Esophagus squamous epithelium (tissue), 5 donors: ENCODE measurements at regions not wholly inside any gene's neighbourhood (a gene's known extent, or its start where the extent isn't known, plus 50 kb on each side); places are given as distances from the start of the nearest gene placed in this dataset.

Experiments
- DNase-seq: peaks from one replicate; lab custom pipeline; 2025; lab: John Stamatoyannopoulos, UW
- H3K27ac ChIP-seq, 4 donors: fragments of 200-600 bp; sonication (generic); one replicate each; pipeline ENCODE4 v1.5.1; 2016 to 2019; ENCODE audit warnings: mild to moderate bottlenecking in 1 of 4
- H3K27me3 ChIP-seq, 4 donors: fragments of 200-600 bp; sonication (generic); 1 replicate in 3 of 4; 2 replicates in 1 of 4; pipeline versions ENCODE4 v1.5.1 to v1.6.0; 2017 to 2021; ENCODE audit warnings: antibody characterized with exemption in 1 of 4
- H3K36me3 ChIP-seq, 3 donors: fragments of 200-600 bp; sonication (generic); one replicate each; pipeline ENCODE4 v1.5.1; 2016 to 2019
- H3K4me1 ChIP-seq, 3 donors: fragments of 200-600 bp; sonication (generic); one replicate each; pipeline ENCODE4 v1.5.1; 2017 to 2019
- H3K4me3 ChIP-seq, 4 donors: fragments of 200-600 bp; sonication (generic); 1 replicate in 3 of 4; 2 replicates in 1 of 4; pipeline ENCODE4 v1.5.1; 2016 to 2019; ENCODE audit warnings: mild to moderate bottlenecking in 2 of 4, moderate library complexity in 1 of 4
- H3K9me3 ChIP-seq, 3 donors: fragments of 200-600 bp; sonication (generic); one replicate each; pipeline ENCODE4 v1.5.1; 2016 to 2019
- POLR2A ChIP-seq, 4 donors: fragments of 450-650 bp; IDR thresholded peaks; one replicate each; pipeline ENCODE4 v1.6.1; 2017; ENCODE audit warnings: antibody characterized with exemption in 4 of 4, mild to moderate bottlenecking in 4 of 4, moderate library complexity in 3 of 4
- WGBS, 2 donors: methylation state at CpG; one replicate each; pipeline ENCODE4 v1.1.5; 2018; 5-methylcytosine and 5-hydroxymethylcytosine counted together
- intact Hi-C: fragments of 100-400 bp; cut with DNase I; formaldehyde crosslinking; loops from one replicate; pipeline ENCODE4 v1.15.0; 2022
- TF ChIP-seq, protein P1 (sequence below), 6 experiments: fragments of 450-650 bp in 4 of 6; fragments of 200-600 bp in 2 of 6; sonication (generic) in 2 of 6; IDR thresholded peaks; one replicate each; pipeline ENCODE4 v1.5.1; 2016 to 2019; ENCODE audit warnings: antibody characterized with exemption in 6 of 6, mild to moderate bottlenecking in 4 of 6, moderate library complexity in 4 of 6
- donor health status: DM: yes; HTN: yes; CAD: no.

DNA sequence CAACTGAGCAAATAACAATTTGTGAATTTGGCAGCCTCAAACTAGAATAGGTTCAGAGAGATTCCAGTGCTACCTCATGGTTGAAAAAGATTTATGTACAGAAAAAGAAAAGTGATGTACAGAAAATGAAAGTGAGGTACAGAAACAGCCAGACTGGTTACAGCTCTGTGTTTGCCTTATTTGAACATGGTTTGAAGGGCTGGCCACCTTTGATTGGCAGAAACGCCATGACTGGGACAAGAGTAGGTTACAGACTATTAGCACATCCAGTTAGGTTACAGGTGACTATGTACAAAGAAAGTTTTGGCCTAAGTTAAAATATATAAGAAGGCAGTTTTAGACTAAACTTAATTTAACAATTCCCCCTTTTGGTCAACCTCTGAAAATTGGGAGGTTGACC lies 309.4 kb downstream of the BTG1 start:
- WGBS, 2 donors, result 82% methylated on average over 1 of the region's 1 CpG
- Histone ChIP-seq H3K4me3 (no peak overlapping the region), H3K27ac (no peak overlapping the region), H3K27me3 (no peaks in the 10 kb centered on the region), H3K36me3 (no peaks in the 10 kb centered on the region), H3K9me3 (no peaks in the 10 kb centered on the region), H3K4me1 (no peaks in the 10 kb centered on the region)
- no peak for TF ChIP-seq POLR2A (IDR thresholded peaks at IDR 0.05)
- TF ChIP-seq, protein P1, sequence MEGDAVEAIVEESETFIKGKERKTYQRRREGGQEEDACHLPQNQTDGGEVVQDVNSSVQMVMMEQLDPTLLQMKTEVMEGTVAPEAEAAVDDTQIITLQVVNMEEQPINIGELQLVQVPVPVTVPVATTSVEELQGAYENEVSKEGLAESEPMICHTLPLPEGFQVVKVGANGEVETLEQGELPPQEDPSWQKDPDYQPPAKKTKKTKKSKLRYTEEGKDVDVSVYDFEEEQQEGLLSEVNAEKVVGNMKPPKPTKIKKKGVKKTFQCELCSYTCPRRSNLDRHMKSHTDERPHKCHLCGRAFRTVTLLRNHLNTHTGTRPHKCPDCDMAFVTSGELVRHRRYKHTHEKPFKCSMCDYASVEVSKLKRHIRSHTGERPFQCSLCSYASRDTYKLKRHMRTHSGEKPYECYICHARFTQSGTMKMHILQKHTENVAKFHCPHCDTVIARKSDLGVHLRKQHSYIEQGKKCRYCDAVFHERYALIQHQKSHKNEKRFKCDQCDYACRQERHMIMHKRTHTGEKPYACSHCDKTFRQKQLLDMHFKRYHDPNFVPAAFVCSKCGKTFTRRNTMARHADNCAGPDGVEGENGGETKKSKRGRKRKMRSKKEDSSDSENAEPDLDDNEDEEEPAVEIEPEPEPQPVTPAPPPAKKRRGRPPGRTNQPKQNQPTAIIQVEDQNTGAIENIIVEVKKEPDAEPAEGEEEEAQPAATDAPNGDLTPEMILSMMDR (IDR thresholded peaks at IDR 0.05), result no peak
- intact Hi-C loops, result no loop called here
- DNase-seq, result no peak

DNA sequence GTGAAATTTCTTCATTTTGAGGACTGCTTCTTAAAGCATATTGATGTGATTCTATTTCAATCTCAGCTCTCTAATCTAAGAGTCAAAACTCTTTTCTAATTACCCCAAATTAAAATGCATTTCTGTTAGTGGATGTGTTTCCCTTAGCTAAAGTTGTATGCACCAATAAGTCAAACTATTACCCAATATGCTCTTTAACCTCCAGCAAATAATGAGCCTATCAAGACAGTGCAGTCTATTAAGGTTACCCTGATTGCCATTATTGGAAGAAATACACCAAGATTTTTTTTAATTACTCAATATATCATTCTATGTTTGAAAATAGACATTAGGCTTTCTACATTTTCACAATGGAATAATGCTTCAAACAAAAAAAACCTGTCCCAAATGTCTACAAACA lies 310.0 kb downstream of the BTG1 start:
- TF ChIP-seq, protein P1 (IDR thresholded peaks at IDR 0.05), result no peak
- TF ChIP-seq POLR2A (IDR thresholded peaks at IDR 0.05), result no peak
- H3K27me3 ChIP-seq, result no peaks in the 10 kb centered on the region
- H3K9me3 ChIP-seq, result no peaks in the 10 kb centered on the region
- no peak overlapping the region for H3K4me3 ChIP-seq
- H3K4me1 ChIP-seq, result no peaks in the 10 kb centered on the region
- no peaks in the 10 kb centered on the region for H3K36me3 ChIP-seq
- intact Hi-C loops, result no loop called here
- DNase-seq, result no peak
- no peak overlapping the region for H3K27ac ChIP-seq

DNA sequence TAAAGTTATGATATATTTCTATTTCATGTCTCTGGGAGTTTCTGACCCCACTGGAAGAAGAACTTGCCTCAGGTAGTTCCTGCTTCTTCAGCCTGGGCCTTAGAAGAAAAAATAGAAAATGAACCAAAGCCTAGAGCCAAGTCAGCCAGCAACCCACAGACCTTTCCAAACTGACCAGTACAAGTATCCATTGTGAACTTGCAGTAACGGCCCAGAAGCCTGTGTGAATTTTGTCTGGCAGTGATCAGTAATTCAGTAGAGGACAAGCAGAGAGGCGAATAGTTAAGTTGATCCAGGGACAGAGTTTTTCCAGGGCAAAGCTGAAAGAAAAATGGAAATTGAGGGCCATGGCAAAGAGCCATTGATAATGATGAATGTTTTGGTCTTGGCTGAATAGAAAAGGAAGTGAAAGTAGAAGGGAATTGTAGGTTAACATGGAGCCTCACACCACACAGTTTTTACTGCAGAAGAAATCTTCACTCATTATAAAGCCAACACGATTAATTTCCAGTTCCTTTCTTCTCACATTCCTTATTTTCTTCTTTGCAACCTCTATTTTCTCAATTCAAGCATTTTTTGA lies 311.8 kb downstream of the BTG1 start:
- Histone ChIP-seq H3K27ac (no peak overlapping the region), H3K36me3 (no peaks in the 10 kb centered on the region), H3K4me1 (no peaks in the 10 kb centered on the region), H3K27me3 (no peaks in the 10 kb centered on the region), H3K4me3 (no peak overlapping the region), H3K9me3 (no peaks in the 10 kb centered on the region)
- TF ChIP-seq, protein P1 (IDR thresholded peaks at IDR 0.05), result no peak
- TF ChIP-seq POLR2A (IDR thresholded peaks at IDR 0.05), result no peak
- WGBS, 2 donors, result 71 to 75% methylated on average over 3 of the region's 3 CpGs
- DNase-seq, result no peak
- intact Hi-C loops, result no loop called here

DNA sequence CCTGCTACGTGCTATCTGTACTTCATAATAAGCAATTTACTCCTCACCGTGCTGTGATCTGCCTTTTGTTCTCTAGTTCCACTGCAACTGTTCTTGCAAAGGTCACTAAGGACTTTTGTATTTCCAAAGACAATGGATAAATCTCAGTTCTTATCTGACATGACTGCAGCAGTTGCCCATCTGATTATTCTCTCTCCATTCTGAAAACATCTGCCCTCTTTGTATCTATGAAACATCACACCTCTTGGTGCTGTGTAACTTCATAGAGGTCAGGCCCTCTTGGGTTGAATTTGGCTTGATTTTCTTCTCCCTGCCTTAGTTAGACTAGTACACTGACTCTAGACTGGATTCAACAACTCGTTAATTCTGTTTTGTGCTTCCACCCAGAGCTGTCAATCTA lies 319.6 kb downstream of the BTG1 start:
- no peaks in the 10 kb centered on the region for H3K9me3 ChIP-seq
- intact Hi-C loops, result no loop called here
- DNase-seq, result no peak
- no peaks in the 10 kb centered on the region for H3K27me3 ChIP-seq
- 79 to 80% methylated on average over 3 of the region's 3 CpGs for WGBS, 2 donors
- H3K4me1 ChIP-seq, result no peaks in the 10 kb centered on the region
- H3K4me3 ChIP-seq, result no peak overlapping the region
- H3K27ac ChIP-seq, result no peak overlapping the region
- no peaks in the 10 kb centered on the region for H3K36me3 ChIP-seq
- TF ChIP-seq, protein P1 (IDR thresholded peaks at IDR 0.05), result no peak
- no peak for TF ChIP-seq POLR2A (IDR thresholded peaks at IDR 0.05)

DNA sequence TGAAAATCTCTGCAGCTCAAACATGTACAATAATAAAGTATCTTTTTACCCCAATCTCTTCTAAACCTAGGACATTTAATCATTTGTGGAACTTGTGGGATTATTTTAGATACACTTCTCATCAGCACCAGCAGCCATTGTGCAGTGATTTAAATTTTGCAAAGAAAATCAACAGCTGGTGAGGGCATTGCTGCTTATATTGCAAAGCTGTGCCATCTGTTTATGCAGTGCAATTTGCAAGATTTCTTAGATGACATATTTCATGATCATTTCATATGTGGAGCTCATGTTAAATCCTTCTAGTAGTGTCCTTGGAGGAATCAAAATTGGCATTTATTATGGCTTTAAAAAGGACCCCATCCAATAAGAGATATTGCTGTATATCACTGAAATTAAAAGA lies 320.7 kb downstream of the BTG1 start:
- H3K36me3 ChIP-seq, result no peaks in the 10 kb centered on the region
- no peak overlapping the region for H3K27ac ChIP-seq
- no peak for DNase-seq
- no peaks in the 10 kb centered on the region for H3K9me3 ChIP-seq
- H3K27me3 ChIP-seq, result no peaks in the 10 kb centered on the region
- TF ChIP-seq, protein P1 (IDR thresholded peaks at IDR 0.05), result no peak
- no peak for TF ChIP-seq POLR2A (IDR thresholded peaks at IDR 0.05)
- no peaks in the 10 kb centered on the region for H3K4me1 ChIP-seq
- no peak overlapping the region for H3K4me3 ChIP-seq
- intact Hi-C loops, result no loop called here
